Adrenal gland (tissue), 5 donors: ENCODE measurements at regions not wholly inside any gene's neighbourhood (a gene's known extent, or its start where the extent isn't known, plus 50 kb on each side); places are given as distances from the start of the nearest gene placed in this dataset.

Experiments used
- CTCF ChIP-seq, 6 experiments: fragments of 450-650 bp in 4 of 6; fragments of 200-600 bp in 2 of 6; sonication (generic) in 1 of 6; IDR thresholded peaks; 1 replicate in 5 of 6; 2 replicates in 1 of 6; pipeline versions ENCODE4 v1.5.1 to v1.8.0; 2016 to 2021; ENCODE audit warnings: antibody characterized with exemption in 6 of 6, mild to moderate bottlenecking in 2 of 6, moderate library complexity in 1 of 6
- POLR2A ChIP-seq, 2 donors: fragments of 450-650 bp; IDR thresholded peaks; one replicate each; pipeline ENCODE4 v1.6.1; 2017; ENCODE audit warnings: antibody characterized with exemption in 2 of 2, mild to moderate bottlenecking in 2 of 2, moderate library complexity in 1 of 2
- donor health status: DM: no; HTN: no; CAD: no.

GRCh38 chr6:12480379-12480778 lies 190.2 kb downstream of the EDN1 start:
- TF ChIP-seq CTCF (IDR thresholded peaks at IDR 0.05) (no peak), POLR2A (IDR thresholded peaks at IDR 0.05) (no peak)
